ENCODE measurements at regions not wholly inside any gene's neighbourhood (a gene's known extent, or its start where the extent isn't known, plus 50 kb on each side); places are given as distances from the start of the nearest gene placed in this dataset.
"Not testable (repeated sequence)": the region's sequence is repeated elsewhere in the genome, so short reads cannot be mapped to it uniquely, and the experiment has no call there.

GRCh38 chr7:155395176-155395797 is 62.6 kb upstream of the EN2 start:
- DNase-seq (ENCODE audit: low read depth in 2 of 3, low spot score in 2 of 3): no peak

- no peak for DNase-seq (ENCODE audit: low read depth in 2 of 3, low spot score in 2 of 3)
Observed at GRCh38 chr7:155396661-155397060, 61.3 kb upstream of the EN2 start.

- DNase-seq (ENCODE audit: low read depth in 2 of 3, low spot score in 2 of 3): not testable (repeated sequence)
Observed at GRCh38 chr7:155397758-155398714, 59.9 kb upstream of the EN2 start.

GRCh38 chr7:155398944-155399343 is 59.0 kb upstream of the EN2 start:
- DNase-seq (ENCODE audit: low read depth in 2 of 3, low spot score in 2 of 3): no peak

- no peak for DNase-seq (ENCODE audit: low read depth in 2 of 3, low spot score in 2 of 3)
Observed at GRCh38 chr7:155399577-155399976, 58.4 kb upstream of the EN2 start.

- DNase-seq (ENCODE audit: low read depth in 2 of 3, low spot score in 2 of 3): no peak
Observed at GRCh38 chr7:155401231-155401630, 56.7 kb upstream of the EN2 start.

- DNase-seq (ENCODE audit: low read depth in 2 of 3, low spot score in 2 of 3): no peak
Observed at GRCh38 chr7:155401884-155402283, 56.0 kb upstream of the EN2 start.

- DNase-seq (ENCODE audit: low read depth in 2 of 3, low spot score in 2 of 3): no peak
Observed at GRCh38 chr7:155402941-155403340, 55.0 kb upstream of the EN2 start.

- no peak for DNase-seq (ENCODE audit: low read depth in 2 of 3, low spot score in 2 of 3)
Observed at GRCh38 chr7:155404976-155405375, 53.0 kb upstream of the EN2 start.

- DNase-seq (ENCODE audit: low read depth in 2 of 3, low spot score in 2 of 3): no peak
Observed at GRCh38 chr7:155405399-155406318, 52.3 kb upstream of the EN2 start.

GRCh38 chr7:155407799-155408198 is 50.1 kb upstream of the EN2 start:
- no peak for DNase-seq (ENCODE audit: low read depth in 2 of 3, low spot score in 2 of 3)
